C4-2B (cell line): ENCODE measurements at regions not wholly inside any gene's neighbourhood (a gene's known extent, or its start where the extent isn't known, plus 50 kb on each side); places are given as distances from the start of the nearest gene placed in this dataset.

Experiments
- H3K27ac ChIP-seq: fragments of 450-650 bp; 2 replicates; pipeline ENCODE4 v1.5.1; 2017
- ZFX ChIP-seq: fragments of 450-650 bp; IDR thresholded peaks from 2 replicates; pipeline ENCODE4 v1.6.1; 2017
- TF ChIP-seq, protein P1 (sequence below): fragments of 450-650 bp; conservative IDR thresholded peaks from 2 replicates; pipeline ENCODE4 v1.5.1; 2017; ENCODE audit warnings: mild to moderate bottlenecking

DNA sequence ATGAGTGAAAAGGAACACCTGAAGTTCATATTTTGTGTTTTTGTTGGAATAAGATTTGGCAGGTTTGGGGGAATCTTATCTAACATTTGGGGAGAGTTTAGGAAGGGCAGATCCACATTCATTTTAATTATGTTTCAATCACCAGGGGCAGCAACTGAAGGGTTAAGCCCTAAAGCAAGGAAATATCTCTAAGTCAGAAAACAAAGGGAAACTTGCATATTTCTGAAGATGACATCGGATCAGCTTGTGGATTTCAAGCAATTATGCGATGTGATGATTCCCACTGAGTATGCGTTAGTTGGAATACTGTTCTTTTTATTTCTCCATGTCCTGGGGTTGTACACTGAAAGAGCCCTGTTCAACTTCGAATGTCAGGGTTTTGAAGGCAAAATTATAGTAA lies 59.8 kb upstream of the NFIB start:
- no peak overlapping the region for H3K27ac ChIP-seq
- no peak for TF ChIP-seq ZFX
- TF ChIP-seq, protein P1, sequence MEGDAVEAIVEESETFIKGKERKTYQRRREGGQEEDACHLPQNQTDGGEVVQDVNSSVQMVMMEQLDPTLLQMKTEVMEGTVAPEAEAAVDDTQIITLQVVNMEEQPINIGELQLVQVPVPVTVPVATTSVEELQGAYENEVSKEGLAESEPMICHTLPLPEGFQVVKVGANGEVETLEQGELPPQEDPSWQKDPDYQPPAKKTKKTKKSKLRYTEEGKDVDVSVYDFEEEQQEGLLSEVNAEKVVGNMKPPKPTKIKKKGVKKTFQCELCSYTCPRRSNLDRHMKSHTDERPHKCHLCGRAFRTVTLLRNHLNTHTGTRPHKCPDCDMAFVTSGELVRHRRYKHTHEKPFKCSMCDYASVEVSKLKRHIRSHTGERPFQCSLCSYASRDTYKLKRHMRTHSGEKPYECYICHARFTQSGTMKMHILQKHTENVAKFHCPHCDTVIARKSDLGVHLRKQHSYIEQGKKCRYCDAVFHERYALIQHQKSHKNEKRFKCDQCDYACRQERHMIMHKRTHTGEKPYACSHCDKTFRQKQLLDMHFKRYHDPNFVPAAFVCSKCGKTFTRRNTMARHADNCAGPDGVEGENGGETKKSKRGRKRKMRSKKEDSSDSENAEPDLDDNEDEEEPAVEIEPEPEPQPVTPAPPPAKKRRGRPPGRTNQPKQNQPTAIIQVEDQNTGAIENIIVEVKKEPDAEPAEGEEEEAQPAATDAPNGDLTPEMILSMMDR = no peak

- TF ChIP-seq, protein P1 = no peak
- no peak for TF ChIP-seq ZFX
- H3K27ac ChIP-seq = no peak overlapping the region
Observed at GRCh38 chr9:14373336-14373666, 59.4 kb upstream of the NFIB start.

DNA sequence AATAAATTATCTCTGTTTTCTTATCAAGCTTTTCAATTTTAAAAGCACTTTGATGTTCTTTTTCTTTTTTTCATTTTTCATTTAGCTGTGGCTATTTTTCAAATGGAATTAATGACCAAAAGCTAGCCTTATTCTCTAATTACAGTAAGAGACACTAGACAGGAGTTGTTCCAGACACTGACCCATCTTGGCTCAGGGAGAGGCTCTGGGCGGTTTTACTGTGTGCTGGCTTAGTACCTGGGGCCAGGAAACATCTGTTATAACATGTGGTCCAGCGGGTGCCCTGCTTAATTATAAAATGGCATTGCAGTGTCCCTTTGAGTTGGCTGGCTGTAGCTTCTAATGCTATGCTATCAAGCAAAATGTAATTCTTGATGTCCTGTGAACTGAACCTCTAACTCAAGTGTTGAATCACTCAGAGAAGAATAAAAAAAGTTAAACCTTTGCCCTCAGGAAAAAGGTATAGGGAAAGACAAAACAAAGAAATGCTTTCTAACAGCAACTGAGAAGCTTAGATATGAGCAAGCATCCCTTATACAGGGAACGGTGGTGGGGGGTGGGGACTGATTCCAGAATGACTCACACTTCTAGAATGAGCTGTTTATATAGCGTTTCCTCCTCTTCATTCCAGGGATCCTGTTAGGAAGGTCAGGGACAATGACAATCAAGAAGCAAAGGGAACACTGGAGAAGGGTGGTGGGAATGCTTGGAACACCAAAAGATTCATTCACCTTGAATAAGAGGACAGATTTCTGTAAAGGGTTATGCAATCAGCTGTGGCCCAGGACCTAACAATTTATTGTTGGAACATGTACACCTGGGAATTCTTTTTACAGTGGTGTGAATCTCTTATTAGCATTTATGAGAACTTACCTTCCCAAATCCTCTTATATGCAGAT lies 58.7 kb upstream of the NFIB start:
- H3K27ac ChIP-seq = no peak overlapping the region
- TF ChIP-seq, protein P1 = no peak
- TF ChIP-seq ZFX = no peak

- TF ChIP-seq, protein P1 = no peak
- no peak for TF ChIP-seq ZFX
- no peak overlapping the region for H3K27ac ChIP-seq
Observed at GRCh38 chr9:14369011-14369410, 55.1 kb upstream of the NFIB start.

DNA sequence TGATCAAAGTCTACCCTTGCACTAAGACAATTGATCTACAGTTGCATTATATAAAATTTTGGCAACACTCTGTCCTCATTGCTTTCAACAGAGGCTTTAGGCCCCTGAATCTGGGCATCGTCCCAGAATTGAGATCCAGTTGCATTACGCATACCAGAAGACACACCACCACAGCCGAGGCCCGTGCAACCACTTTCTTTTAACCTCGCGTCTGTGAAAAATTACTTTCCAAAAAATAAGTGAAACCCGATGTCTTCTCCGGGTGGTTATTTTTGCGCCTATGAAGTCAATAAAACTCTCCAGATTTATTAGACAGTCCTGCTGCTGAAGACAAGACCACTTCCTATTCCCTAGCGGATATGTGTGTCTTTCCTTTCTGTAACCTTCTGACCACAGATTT lies 52.1 kb upstream of the NFIB start:
- TF ChIP-seq ZFX = no peak
- TF ChIP-seq, protein P1 = no peak
- no peak overlapping the region for H3K27ac ChIP-seq

GRCh38 chr9:14365670-14366069 lies 51.7 kb upstream of the NFIB start:
- H3K27ac ChIP-seq = no peak overlapping the region

More at GRCh38 chr9:14365670-14366069, 51.7 kb upstream of the NFIB start:
- TF ChIP-seq, protein P1 = no peak
- no peak for TF ChIP-seq ZFX
